NCI-H2171 treated with DMSO at 0.1 percent for 48 hours (cell line): ENCODE measurements at regions not wholly inside any gene's neighbourhood (a gene's known extent, or its start where the extent isn't known, plus 50 kb on each side); places are given as distances from the start of the nearest gene placed in this dataset.

ENCODE experiments used
- DNase-seq: peaks from one replicate; lab custom pipeline; 2025; lab: John Stamatoyannopoulos, UW

- DNase-seq: no peak
Observed at GRCh38 chr5:167585184-167585583, 706.3 kb upstream of the WWC1 start.

GRCh38 chr5:167587772-167588437, 703.5 kb upstream of the WWC1 start:
- DNase-seq: peak; percentile 67

GRCh38 chr5:167592114-167592513, 699.3 kb upstream of the WWC1 start:
- DNase-seq: no peak

DNA sequence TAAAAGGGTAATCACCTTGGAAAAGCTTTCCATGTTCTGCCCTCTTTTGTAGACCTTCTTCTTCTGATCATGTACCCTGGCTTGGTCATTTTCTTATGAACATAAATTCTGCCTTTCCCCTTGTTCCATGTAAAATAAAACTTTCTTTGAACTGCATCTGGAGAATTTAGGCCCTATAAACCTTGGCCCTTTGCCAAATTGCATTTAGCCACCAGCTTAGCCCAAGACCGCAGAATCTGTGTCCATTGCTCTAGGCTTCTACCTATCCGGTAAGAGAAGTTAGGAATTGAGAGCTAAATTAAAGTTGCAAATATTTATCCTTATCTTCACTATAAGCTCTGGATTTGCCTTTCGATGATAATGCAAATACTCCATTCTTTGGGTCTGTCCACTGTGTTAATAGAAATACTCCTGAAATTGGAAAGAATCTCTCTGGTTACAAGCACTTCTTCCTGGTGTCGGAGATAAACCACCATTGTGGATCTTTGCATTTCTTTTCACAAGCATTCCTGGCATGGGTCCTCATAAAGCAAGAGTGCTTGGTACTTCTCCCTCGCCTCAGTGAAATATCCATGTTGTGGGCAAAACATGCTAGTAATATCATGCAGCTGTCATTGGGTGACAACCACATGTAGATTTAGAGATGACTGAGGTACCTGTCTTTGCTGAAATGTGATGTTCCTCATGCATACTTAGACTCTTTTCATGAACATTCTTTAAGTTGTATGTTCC, 698.0 kb upstream of the WWC1 start:
- DNase-seq: no peak

DNA sequence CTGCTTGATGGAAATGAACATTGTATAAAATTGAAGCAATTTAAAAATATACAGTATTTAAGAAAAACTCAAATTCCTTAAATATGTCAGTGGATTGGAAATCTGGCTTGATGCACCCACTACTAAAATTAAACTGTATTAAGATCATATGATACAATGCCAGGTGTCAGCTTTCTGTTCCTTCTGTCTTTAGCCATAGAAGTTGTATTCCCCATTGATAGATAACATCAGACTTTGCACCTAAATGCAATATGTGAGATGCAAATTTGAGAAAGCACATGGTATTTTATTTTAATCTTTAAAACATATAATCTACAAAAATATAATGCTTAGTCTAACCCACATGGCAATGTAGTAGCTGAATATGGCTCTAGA, 697.4 kb upstream of the WWC1 start:
- DNase-seq: peak; percentile 30

- DNase-seq: peak; percentile 10
Observed at GRCh38 chr5:167594750-167595149, 696.7 kb upstream of the WWC1 start.

GRCh38 chr5:167595196-167595595, 696.2 kb upstream of the WWC1 start:
- no peak for DNase-seq

- no peak for DNase-seq
Observed at GRCh38 chr5:167598166-167598565, 693.3 kb upstream of the WWC1 start.

GRCh38 chr5:167602067-167602466, 689.4 kb upstream of the WWC1 start:
- no peak for DNase-seq

- DNase-seq: no peak
Observed at GRCh38 chr5:167603135-167603534, 688.3 kb upstream of the WWC1 start.

GRCh38 chr5:167608390-167609272, 682.8 kb upstream of the WWC1 start:
- DNase-seq: no peak

DNA sequence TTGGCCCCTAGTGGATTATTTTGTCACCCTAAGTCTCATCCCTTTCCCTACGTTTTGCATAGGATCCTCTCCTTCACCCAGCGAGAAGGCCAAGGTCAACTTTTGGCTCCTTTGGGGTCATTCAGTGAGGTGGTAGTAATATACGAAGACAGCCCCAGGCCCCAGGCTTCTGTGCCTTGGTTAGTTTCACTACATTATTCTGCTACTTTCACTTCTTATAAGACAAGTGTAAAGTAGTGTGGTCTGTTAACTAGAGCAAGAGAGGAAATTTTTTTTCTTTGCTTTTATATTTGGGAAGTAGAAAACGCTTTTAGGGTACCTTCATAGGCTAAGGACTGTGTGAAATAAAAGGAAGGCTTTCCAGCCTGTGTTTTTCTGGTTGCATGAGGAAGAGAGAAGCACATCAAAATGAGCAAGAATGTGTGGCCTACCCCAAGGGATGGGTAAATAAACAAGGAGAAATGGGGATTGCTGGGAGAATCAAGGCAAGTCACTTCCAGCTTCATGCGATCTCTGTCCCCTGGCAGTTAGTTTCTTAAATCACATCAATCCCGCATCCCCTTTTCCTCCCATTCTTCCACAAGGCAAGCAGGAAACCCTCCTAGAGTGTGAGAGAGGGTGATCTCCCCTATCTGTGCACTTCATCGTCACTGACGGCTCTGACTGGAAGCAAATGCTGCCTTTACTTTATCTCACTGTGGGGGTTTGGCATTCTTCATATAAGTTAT, 677.0 kb upstream of the WWC1 start:
- no peak for DNase-seq

DNA sequence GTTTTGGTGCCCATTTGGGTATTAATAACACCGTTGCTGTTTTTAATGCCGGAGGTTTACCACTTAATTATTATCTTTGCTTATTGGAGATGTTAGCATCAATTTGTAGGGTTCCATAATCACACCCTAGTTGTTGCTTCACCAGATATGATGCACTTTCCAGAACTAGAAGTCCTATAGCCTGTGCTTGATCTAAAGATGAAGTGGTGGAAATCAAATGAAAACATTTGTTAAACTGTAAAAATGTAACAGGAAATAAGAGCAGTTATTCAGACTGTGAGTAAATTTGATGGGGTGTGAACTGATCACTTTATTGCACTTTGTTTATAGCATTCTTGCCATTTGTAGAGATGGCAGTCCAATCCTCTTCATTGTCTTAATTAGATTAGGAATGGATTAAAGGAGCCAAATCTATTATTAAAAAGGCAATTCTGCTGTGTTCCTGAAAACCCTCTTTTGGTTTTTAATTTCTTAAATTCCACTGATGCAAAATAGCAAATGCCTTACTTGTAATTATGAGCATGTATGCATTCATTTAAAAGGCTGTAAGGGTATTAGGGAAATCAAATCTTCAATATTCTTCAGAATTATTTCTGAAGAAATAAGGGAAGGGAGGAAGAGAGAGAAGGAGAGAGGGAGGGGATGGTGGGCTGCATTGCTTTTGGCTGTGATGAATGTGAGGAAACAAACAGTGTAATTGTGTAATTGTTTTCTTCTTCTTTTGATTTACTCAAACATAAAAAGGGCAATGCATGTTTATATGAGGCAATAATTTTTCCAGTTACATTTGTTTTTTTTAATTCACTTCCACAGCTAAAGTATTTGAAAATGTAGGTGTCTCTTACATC, 675.2 kb upstream of the WWC1 start:
- DNase-seq: no peak

DNA sequence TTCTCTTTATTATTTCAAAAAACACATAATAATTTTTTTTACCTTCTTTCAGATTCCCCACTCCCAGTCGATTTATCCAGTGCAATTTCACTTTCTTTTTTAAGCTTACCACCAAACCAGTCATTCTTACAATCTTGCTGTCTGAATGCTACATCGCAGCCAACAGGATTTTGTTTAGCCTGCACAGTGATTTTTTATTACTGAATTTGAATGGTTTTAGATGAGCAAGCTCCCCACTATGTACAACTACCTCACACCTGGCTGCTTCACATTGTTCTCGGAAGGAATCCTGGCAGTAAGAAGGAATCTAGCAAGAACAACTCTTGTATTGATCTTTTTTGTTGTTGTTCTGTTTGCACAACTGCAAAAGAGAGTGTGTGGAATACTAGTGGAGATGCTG, 668.1 kb upstream of the WWC1 start:
- DNase-seq: no peak

- DNase-seq: no peak
Observed at GRCh38 chr5:167624053-167624452, 667.4 kb upstream of the WWC1 start.

DNA sequence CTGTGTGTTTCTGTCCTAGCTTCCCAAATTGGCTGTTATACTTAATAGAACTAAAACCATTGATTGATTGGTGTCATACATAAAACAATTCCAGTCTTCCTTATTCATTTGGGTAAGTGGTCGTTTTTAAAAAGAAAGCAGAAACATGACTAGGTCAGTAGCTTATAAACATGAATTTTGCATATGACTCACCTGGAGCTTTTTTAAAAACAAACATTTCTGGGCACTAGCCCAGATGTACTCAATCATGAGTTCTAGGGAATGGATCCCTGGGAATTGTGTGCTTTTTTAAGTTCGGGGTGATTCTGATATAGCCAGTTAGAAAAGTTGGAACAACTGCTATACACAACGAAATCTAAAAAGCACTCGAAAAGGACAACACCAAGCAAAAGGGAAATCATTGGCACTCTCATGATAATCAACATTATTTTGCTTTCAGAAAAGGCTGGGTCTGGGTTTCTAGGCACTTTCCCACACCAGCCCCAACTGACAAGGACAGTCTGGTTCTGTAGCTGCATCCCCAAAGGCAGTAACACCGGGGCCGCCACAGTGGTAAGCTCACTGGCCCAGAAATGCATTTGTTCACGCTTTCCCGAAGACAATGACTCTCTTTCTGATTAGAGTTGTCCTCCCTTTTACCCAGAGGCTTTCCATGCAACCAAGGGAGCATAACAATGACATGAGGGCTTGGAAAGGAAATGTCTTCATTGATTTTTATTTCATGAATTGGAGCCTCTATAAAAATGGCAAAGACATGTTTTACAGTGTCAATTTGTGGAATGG, 664.9 kb upstream of the WWC1 start:
- DNase-seq: no peak

DNA sequence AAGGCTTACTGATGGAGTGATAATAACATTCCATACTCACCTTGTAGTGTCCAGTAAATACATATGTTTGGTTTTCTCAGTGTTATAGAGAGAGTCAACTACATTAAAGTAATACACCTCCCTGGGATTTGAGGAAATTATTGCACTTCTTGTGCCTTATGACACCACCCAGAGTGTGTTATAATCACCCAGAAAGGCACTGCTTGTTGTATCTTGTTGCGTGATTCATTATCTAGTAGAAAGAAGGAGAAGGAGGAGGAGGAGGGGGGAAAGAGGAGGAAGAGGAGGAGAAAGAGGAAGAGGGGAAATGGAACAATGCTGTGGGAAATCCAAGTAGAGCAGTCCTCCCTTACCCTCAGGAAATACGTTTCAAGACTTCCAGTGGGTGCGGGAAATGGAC, 661.8 kb upstream of the WWC1 start:
- DNase-seq: no peak

DNA sequence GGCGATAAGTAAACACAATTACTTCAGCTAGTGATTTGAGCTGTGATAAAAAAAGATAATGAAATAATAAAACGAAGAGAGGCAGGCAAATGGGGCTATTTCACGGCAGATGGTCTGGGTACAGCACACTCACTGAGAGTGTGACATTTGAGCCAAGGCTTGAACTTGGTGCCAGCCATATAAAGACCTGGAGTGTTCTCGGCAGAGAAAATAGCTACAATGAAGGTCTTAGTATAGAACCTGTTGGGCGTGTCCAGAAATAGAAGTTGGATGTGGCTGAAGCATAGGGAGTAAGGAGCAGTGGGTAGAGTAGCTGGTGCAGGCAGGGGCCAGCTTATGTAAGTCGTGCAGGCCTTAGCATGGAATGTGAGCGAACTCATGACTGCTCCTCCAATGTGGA, 660.3 kb upstream of the WWC1 start:
- DNase-seq: peak; percentile 79

DNA sequence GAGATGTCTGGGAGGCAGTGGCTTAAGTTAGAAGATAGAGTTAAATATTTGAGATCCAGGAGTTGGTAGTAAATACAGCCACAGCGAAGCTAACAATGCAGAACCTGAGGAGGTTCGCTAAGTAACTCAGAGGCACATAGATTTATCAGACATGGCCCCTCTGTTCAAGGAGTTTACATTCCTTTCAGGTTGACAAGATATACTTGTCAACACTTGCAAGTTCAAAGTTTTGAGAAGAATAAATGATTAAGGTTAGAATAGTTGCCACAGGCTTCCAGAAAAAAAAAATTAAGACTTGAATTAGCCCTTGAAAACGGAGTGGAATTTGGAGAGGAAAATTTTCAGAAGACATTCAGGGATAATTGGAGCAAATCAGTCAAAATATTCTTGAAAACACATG, 658.3 kb upstream of the WWC1 start:
- DNase-seq: no peak

GRCh38 chr5:167633931-167634341, 657.5 kb upstream of the WWC1 start:
- no peak for DNase-seq
